Ovary (tissue), 7 donors: ENCODE measurements at regions not wholly inside any gene's neighbourhood (a gene's known extent, or its start where the extent isn't known, plus 50 kb on each side); places are given as distances from the start of the nearest gene placed in this dataset.

Source experiments
- DNase-seq, 5 donors: peaks; one replicate each; pipeline ENCODE4 v3.0.0-alpha.2; 2019 to 2020
- H3K27ac ChIP-seq, 2 donors: fragments of 200-600 bp; one replicate each; pipeline versions ENCODE4 v1.5.1 to v1.8.0; 2019 to 2022
- H3K27me3 ChIP-seq: fragments of 200-600 bp; one replicate; pipeline ENCODE4 v1.8.0; 2022
- H3K36me3 ChIP-seq: fragments of 200-600 bp; sonication (generic); one replicate; pipeline ENCODE4 v1.5.1; 2019
- H3K4me1 ChIP-seq: one replicate; pipeline ENCODE4 v1.8.1; 2013; ENCODE audit warnings: mild to moderate bottlenecking, moderate library complexity; ENCODE audit not compliant: insufficient read depth
- H3K4me3 ChIP-seq: fragments of 200-600 bp; sonication (generic); one replicate; pipeline ENCODE4 v1.5.1; 2017
- H3K9me3 ChIP-seq, 2 donors: fragments of 200-600 bp in 1 of 2; sonication (generic) in 1 of 2; one replicate each; pipeline versions ENCODE4 v1.5.1 to v1.8.1; 2013 to 2019; ENCODE audit warnings: mild to moderate bottlenecking in 1 of 2, moderate library complexity in 1 of 2
- CTCF ChIP-seq, 3 donors: fragments of 450-650 bp in 2 of 3; fragments of 200-600 bp in 1 of 3; IDR thresholded peaks; one replicate each; pipeline versions ENCODE4 v1.5.1 to v1.8.0; 2016 to 2022; ENCODE audit warnings: antibody characterized with exemption in 3 of 3, mild to moderate bottlenecking in 1 of 3
- EP300 ChIP-seq: sonication (generic); formaldehyde crosslinking; IDR thresholded peaks from one replicate; pipeline ENCODE4 v1.6.1; 2017; ENCODE audit warnings: antibody characterized with exemption
- POLR2A ChIP-seq: fragments of 450-650 bp; IDR thresholded peaks from one replicate; pipeline ENCODE4 v1.6.1; 2017; ENCODE audit warnings: antibody characterized with exemption, mild to moderate bottlenecking, moderate library complexity
- WGBS, 3 donors: extraction: QIAGEN DNeasy Blood & Tissue Kit in 1 of 3; methylation state at CpG; one replicate each; pipeline versions ENCODE4 v1.1.5 to v1.1.7; 2013 to 2017; 5-methylcytosine and 5-hydroxymethylcytosine counted together
- intact Hi-C, 4 donors: fragments of 100-400 bp; cut with DNase I; formaldehyde crosslinking; loops; one replicate each; pipeline versions ENCODE4 v1.11.0 to v1.15.1; 2022 to 2023
- donor health status: DM: no; HTN: no; CAD: no; lungs with moderate emphysema.
- donor health status: DM: no; HTN: no; CAD: no.
- donor health status: Bipolar disorder and iron deficiency.
- donor health status: DM: no; HTN: no; CAD: no.
- donor health status: DM: yes; HTN: yes; CAD: no.

DNA sequence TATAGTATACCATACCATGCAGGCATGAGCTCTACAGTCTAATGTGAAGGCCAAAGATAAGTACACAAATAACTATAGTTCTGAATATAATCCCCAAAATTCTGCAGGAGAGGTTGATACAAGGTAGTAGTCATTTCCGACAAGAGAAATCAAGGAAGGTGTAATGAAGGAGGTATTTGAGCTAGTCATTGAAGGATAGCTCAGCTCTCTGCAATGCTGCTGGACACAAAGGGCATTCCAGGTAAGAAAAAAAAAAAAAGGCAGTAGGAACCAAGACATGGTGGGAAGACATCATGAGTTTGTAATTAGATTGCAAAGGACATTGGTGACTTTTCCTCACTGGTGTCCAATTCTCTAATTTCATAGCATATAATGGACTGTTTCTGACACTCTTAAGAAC, 285.3 kb downstream of the AHR start:
- Histone ChIP-seq H3K9me3 (no peaks in the 10 kb centered on the region), H3K4me1 (no peaks in the 10 kb centered on the region), H3K4me3 (no peak overlapping the region), H3K27ac (no peak overlapping the region), H3K27me3 (no peaks in the 10 kb centered on the region), H3K36me3 (no peaks in the 10 kb centered on the region)
- intact Hi-C loops, result no loop called here
- TF ChIP-seq POLR2A (no peak), EP300 (no peak), CTCF (IDR thresholded peaks at IDR 0.05) (no peak)
- no peak for DNase-seq
- WGBS, 3 donors, result 94 to 100% (median 100%) methylated on average over 1 of the region's 1 CpG

- DNase-seq, result no peak
- TF ChIP-seq CTCF (IDR thresholded peaks at IDR 0.05), result no peak
- TF ChIP-seq EP300, result no peak
- no peak for TF ChIP-seq POLR2A
- WGBS, 3 donors, result 8 to 30% (median 13%) methylated on average over 1 of the region's 1 CpG
- H3K4me1 ChIP-seq, result no peaks in the 10 kb centered on the region
- no peaks in the 10 kb centered on the region for H3K27me3 ChIP-seq
- no peak overlapping the region for H3K4me3 ChIP-seq
- no peak overlapping the region for H3K27ac ChIP-seq
- intact Hi-C loops, result no loop called here
- no peaks in the 10 kb centered on the region for H3K9me3 ChIP-seq
- no peaks in the 10 kb centered on the region for H3K36me3 ChIP-seq
These were observed 286.4 kb downstream of the AHR start for GRCh38 chr7:17584822-17585221.

DNA sequence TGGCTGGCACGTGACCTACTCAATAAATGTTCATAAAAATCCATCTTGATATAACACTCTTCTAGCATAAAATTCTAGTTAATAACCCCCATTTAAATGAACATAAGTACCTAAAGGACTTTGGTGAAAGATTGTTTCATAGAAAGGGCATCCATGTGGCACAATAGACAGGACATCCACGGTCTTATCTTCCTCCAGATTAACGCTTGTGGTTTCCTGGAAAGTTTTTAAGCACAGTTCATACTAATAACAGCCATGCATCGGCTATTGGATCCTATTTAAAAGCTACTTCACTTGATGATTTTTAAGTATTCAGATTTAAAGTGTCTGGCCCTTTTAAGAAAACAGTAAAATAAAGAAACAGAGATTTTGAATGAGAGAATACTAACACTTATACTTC, 288.3 kb downstream of the AHR start:
- Histone ChIP-seq H3K4me1 (no peaks in the 10 kb centered on the region), H3K27ac (no peak overlapping the region), H3K36me3 (no peaks in the 10 kb centered on the region), H3K9me3 (no peaks in the 10 kb centered on the region), H3K27me3 (no peaks in the 10 kb centered on the region), H3K4me3 (no peak overlapping the region)
- DNase-seq, result no peak
- intact Hi-C loops, result no loop called here
- TF ChIP-seq CTCF (IDR thresholded peaks at IDR 0.05), result no peak
- no peak for TF ChIP-seq POLR2A
- TF ChIP-seq EP300, result no peak
- WGBS, 3 donors, result 71 to 74% (median 74%) methylated on average over 4 of the region's 4 CpGs

- TF ChIP-seq EP300 (no peak), CTCF (IDR thresholded peaks at IDR 0.05) (no peak), POLR2A (no peak)
- Histone ChIP-seq H3K9me3 (no peaks in the 10 kb centered on the region), H3K4me3 (no peak overlapping the region), H3K27ac (no peak overlapping the region), H3K27me3 (no peaks in the 10 kb centered on the region), H3K4me1 (no peaks in the 10 kb centered on the region), H3K36me3 (no peaks in the 10 kb centered on the region)
- intact Hi-C loops, result no loop called here
- no peak for DNase-seq
- WGBS, 3 donors, result 94 to 99% (median 95%) methylated on average over 1 of the region's 1 CpG
These were observed 290.3 kb downstream of the AHR start for GRCh38 chr7:17588730-17589129.

GRCh38 chr7:17589671-17590070, 291.2 kb downstream of the AHR start:
- Histone ChIP-seq H3K27ac (no peak overlapping the region), H3K4me1 (no peaks in the 10 kb centered on the region), H3K4me3 (no peak overlapping the region), H3K36me3 (no peaks in the 10 kb centered on the region), H3K27me3 (no peaks in the 10 kb centered on the region), H3K9me3 (no peaks in the 10 kb centered on the region)
- WGBS, 3 donors, result 71 to 75% (median 72%) methylated on average over 6 of the region's 6 CpGs
- TF ChIP-seq EP300, result no peak
- TF ChIP-seq POLR2A, result no peak
- TF ChIP-seq CTCF (IDR thresholded peaks at IDR 0.05), result no peak
- intact Hi-C loops, result no loop called here
- DNase-seq, result no peak
